ENCODE measurements at regions not wholly inside any gene's neighbourhood (a gene's known extent, or its start where the extent isn't known, plus 50 kb on each side); places are given as distances from the start of the nearest gene placed in this dataset.

DNA sequence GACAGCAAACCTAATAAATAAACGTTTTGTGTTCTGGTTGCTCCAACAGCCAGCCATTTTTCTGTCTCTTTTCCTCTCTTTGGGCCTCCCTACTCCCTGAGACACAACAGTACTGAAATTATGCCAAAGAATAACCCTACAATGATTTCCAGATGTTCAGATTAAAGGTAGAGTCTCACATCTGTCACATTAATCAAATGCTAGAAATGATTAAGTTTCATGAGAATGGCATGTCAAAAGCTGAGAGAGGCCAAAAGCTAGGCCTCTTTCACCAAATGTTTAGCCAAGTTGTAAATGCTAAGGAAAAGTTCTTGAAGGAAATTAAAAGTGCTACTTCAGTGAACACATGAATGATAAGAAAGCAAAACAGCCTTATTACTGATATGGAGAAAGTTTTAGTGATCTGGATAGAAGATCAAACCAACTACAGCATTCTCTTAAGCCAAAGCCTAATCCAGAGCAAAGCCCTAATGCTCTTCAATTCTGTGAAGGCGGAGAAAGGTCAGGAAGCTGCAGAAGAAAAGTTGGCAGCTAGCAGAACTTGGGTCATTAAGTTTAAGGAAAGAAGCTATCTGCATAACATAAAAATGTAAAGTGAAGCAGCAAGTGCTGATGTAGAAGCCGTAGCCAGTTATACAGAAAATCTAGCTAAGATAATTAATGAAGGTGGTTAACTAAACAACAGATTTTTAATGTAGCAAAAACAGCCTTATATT, 182.1 kb upstream of the NUDT6 start:
- Histone ChIP-seq H3K27ac (no peak overlapping the region), H3K36me3 (no peaks in the 10 kb centered on the region), H3K4me3 (no peak overlapping the region), H3K27me3 (no peaks in the 10 kb centered on the region), H3K4me1 (no peaks in the 10 kb centered on the region), H3K9me3 (no peaks in the 10 kb centered on the region)
- intact Hi-C loops (cut with DNase I; ENCODE audit: low total_unique reads): loop anchor here (10.0 kb wide), 1 partner anchor 1160 kb away; no protein-coding TSS in a partner anchor
- no peak for DNase-seq
- TF ChIP-seq, protein P1, sequence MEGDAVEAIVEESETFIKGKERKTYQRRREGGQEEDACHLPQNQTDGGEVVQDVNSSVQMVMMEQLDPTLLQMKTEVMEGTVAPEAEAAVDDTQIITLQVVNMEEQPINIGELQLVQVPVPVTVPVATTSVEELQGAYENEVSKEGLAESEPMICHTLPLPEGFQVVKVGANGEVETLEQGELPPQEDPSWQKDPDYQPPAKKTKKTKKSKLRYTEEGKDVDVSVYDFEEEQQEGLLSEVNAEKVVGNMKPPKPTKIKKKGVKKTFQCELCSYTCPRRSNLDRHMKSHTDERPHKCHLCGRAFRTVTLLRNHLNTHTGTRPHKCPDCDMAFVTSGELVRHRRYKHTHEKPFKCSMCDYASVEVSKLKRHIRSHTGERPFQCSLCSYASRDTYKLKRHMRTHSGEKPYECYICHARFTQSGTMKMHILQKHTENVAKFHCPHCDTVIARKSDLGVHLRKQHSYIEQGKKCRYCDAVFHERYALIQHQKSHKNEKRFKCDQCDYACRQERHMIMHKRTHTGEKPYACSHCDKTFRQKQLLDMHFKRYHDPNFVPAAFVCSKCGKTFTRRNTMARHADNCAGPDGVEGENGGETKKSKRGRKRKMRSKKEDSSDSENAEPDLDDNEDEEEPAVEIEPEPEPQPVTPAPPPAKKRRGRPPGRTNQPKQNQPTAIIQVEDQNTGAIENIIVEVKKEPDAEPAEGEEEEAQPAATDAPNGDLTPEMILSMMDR (IDR thresholded peaks at IDR 0.05): no peak

- Histone ChIP-seq H3K9me3 (no peaks in the 10 kb centered on the region), H3K27ac (no peak overlapping the region), H3K27me3 (no peaks in the 10 kb centered on the region), H3K36me3 (no peaks in the 10 kb centered on the region), H3K4me3 (no peak overlapping the region), H3K4me1 (peaks cover 0 to 2% (median 0%) of the 10 kb centered on the region in 4 donors)
- no peak for DNase-seq
- intact Hi-C loops (cut with DNase I; ENCODE audit: low total_unique reads): loop anchor here (10.0 kb wide), 1 partner anchor 1160 kb away; no protein-coding TSS in a partner anchor
- TF ChIP-seq, protein P1 (IDR thresholded peaks at IDR 0.05): no peak
These were observed 182.6 kb upstream of the NUDT6 start for GRCh38 chr4:123105026-123105420.

- Histone ChIP-seq H3K9me3 (no peaks in the 10 kb centered on the region), H3K36me3 (no peaks in the 10 kb centered on the region), H3K27ac (no peak overlapping the region), H3K4me3 (no peak overlapping the region), H3K4me1 (peaks cover 0 to 6% (median 0%) of the 10 kb centered on the region in 4 donors), H3K27me3 (no peaks in the 10 kb centered on the region)
- intact Hi-C loops (cut with DNase I; ENCODE audit: low total_unique reads): loop anchor here (10.0 kb wide), 1 partner anchor 1158 kb away; no protein-coding TSS in a partner anchor
- DNase-seq: no peak
- TF ChIP-seq, protein P1 (IDR thresholded peaks at IDR 0.05): no peak
These were observed 184.3 kb upstream of the NUDT6 start for GRCh38 chr4:123106747-123107146.

DNA sequence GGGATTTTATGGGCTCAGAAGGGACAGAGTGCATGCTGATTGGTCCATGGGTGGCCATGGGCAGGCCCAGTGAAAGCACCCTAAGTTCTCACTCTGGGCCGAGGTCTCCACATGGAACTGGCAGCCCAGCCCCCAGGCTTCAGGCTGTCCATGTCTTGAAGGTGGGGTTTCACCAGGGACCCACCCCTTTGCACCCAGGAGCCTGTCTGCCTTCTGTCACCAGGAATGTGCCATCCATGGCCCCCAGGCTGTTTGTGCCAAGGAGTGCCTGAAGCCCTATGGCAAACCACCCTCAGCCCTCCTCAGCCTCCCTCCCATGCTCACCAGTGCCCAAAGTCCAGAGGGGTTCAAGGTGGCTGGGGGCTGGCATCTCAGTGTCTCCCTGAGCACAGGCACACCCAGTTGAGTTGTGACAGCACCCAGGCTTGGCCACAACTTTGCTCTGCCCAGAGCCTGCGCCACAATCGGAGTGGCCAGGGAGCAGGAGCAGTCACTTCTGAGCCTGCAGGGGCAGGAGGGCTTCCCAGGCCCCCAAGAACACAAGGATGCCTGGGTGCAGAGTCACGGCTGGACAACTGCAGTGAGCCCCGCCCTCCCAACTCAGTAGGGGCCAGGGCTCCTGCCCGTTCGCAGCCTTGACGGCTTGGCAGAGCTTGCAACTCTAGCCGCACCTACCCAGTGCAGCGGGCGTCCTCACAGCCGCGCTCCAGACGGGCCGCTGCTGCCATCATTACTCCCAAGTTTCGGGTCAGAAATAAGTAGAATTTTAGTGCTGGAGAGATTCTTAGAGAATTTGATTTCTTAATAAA, 185.3 kb upstream of the NUDT6 start:
- intact Hi-C loops (cut with DNase I; ENCODE audit: low total_unique reads): loop anchor here (10.0 kb wide), 1 partner anchor 1157 kb away; no protein-coding TSS in a partner anchor
- DNase-seq: no peak
- no peak overlapping the region for H3K27ac ChIP-seq

DNA sequence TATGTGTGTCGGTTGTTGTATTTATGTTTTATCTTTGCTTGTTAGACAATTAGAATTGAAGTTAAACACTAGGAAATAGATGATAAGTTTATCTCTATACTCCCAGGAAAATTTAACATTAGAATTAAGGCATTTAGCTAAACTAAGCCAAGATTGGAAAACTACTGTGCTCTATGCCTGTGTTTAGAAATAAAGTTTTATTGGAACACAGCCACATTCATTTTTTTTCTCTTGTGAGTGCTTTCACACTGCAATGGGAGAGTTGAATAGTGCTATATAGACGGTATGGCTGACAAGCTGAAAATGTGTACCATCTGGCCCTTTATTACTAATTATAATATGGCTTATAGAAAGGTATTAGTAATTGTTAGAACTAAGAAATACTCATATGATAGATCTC, 186.7 kb upstream of the NUDT6 start:
- no peak overlapping the region for H3K27ac ChIP-seq
- no peaks in the 10 kb centered on the region for H3K27me3 ChIP-seq
- TF ChIP-seq, protein P1 (IDR thresholded peaks at IDR 0.05): no peak
- H3K4me1 ChIP-seq: peaks cover 0 to 6% (median 0%) of the 10 kb centered on the region in 4 donors
- no peak for DNase-seq
- H3K9me3 ChIP-seq: no peaks in the 10 kb centered on the region
- intact Hi-C loops (cut with DNase I; ENCODE audit: low total_unique reads): loop anchor here (10.0 kb wide), 1 partner anchor 1156 kb away; no protein-coding TSS in a partner anchor
- peaks cover 0 to under 1% (median 0%) of the 10 kb centered on the region in 3 donors for H3K36me3 ChIP-seq
- no peak overlapping the region for H3K4me3 ChIP-seq

More for the DNA sequence above, 185.3 kb upstream of the NUDT6 start:
- H3K4me3 ChIP-seq: no peak overlapping the region
- H3K9me3 ChIP-seq: no peaks in the 10 kb centered on the region
- H3K36me3 ChIP-seq: no peaks in the 10 kb centered on the region
- H3K4me1 ChIP-seq: peaks cover 0 to 6% (median 0%) of the 10 kb centered on the region in 4 donors
- no peaks in the 10 kb centered on the region for H3K27me3 ChIP-seq
- TF ChIP-seq, protein P1 (IDR thresholded peaks at IDR 0.05): no peak
